Activated naive CD8-positive, alpha-beta T cell (primary cell): ENCODE measurements at regions not wholly inside any gene's neighbourhood (a gene's known extent, or its start where the extent isn't known, plus 50 kb on each side); places are given as distances from the start of the nearest gene placed in this dataset.

Experiments
- H3K27ac Mint-ChIP-seq: one replicate; pipeline ENCODE4 v1.8.0; 2021; ENCODE audit warnings: mixed read lengths
- H3K27me3 Mint-ChIP-seq: one replicate; pipeline ENCODE4 v1.8.0; 2021; ENCODE audit warnings: mixed read lengths
- H3K36me3 Mint-ChIP-seq: one replicate; pipeline ENCODE4 v1.8.0; 2021; ENCODE audit warnings: mixed read lengths
- H3K4me1 Mint-ChIP-seq: one replicate; pipeline ENCODE4 v1.8.0; 2021; ENCODE audit warnings: low read depth, mixed read lengths
- H3K4me3 Mint-ChIP-seq: one replicate; pipeline ENCODE4 v1.8.0; 2021; ENCODE audit warnings: mild to moderate bottlenecking, mixed read lengths
- H3K9me3 Mint-ChIP-seq: one replicate; pipeline ENCODE4 v1.8.0; 2021; ENCODE audit warnings: low read depth, mixed read lengths

- Mint-ChIP-seq H3K36me3 (no peaks in the 10 kb centered on the region), H3K27me3 (peaks cover 7% of the 10 kb centered on the region), H3K4me3 (no peak overlapping the region), H3K9me3 (no peaks in the 10 kb centered on the region), H3K4me1 (no peaks in the 10 kb centered on the region), H3K27ac (no peak overlapping the region)
These were observed 93.3 kb downstream of the YTHDF1 start for GRCh38 chr20:63122626-63123025.

GRCh38 chr20:63121749-63122405 is 94.1 kb downstream of the YTHDF1 start:
- H3K9me3 Mint-ChIP-seq, result no peaks in the 10 kb centered on the region
- H3K36me3 Mint-ChIP-seq, result no peaks in the 10 kb centered on the region
- H3K4me3 Mint-ChIP-seq, result no peak overlapping the region
- no peaks in the 10 kb centered on the region for H3K4me1 Mint-ChIP-seq
- no peak overlapping the region for H3K27ac Mint-ChIP-seq
- peaks cover 12% of the 10 kb centered on the region for H3K27me3 Mint-ChIP-seq

DNA sequence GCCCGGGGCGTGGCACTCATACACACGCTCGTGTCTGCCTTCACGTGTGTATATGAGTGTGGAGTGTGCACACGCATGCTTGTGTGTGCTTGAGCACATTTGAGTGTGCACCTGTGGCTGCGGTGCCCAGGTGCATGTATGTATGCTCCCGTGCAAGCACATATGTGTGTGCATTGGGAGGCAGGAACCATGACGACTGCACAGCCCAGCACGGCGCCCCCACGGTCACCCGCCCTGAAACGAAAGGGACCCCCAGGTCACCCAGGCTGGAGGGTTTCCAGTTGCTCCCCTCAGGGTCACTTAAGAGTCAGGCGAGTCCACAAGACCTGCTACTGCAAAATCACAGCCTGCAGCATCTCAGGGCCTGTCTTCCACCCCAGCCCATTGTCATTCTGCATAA is 94.7 kb downstream of the YTHDF1 start:
- H3K9me3 Mint-ChIP-seq, result no peaks in the 10 kb centered on the region
- H3K27me3 Mint-ChIP-seq, result peaks cover 16% of the 10 kb centered on the region
- H3K27ac Mint-ChIP-seq, result no peak overlapping the region
- H3K4me3 Mint-ChIP-seq, result no peak overlapping the region
- H3K36me3 Mint-ChIP-seq, result no peaks in the 10 kb centered on the region
- H3K4me1 Mint-ChIP-seq, result no peaks in the 10 kb centered on the region

DNA sequence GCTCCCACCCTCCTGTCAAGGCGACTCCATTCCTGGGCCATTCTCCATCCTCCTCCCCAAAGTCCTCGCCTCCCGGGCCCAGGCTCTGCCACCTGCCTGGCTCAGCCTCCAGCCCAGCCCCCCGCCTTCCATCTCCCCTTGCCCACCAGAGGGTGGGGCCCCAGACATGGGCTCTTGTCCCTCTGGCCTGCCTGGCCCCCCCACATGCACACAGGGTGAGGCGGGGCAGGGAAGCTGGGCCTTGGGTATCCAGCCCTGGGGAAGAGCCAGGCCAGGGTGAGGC is 95.2 kb downstream of the YTHDF1 start:
- H3K4me3 Mint-ChIP-seq, result no peak overlapping the region
- no peaks in the 10 kb centered on the region for H3K4me1 Mint-ChIP-seq
- H3K36me3 Mint-ChIP-seq, result no peaks in the 10 kb centered on the region
- peaks cover 20% of the 10 kb centered on the region for H3K27me3 Mint-ChIP-seq
- H3K9me3 Mint-ChIP-seq, result no peaks in the 10 kb centered on the region
- no peak overlapping the region for H3K27ac Mint-ChIP-seq

- no peaks in the 10 kb centered on the region for H3K9me3 Mint-ChIP-seq
- H3K27me3 Mint-ChIP-seq, result peaks cover 22% of the 10 kb centered on the region
- H3K4me3 Mint-ChIP-seq, result no peak overlapping the region
These were observed 95.7 kb downstream of the YTHDF1 start for GRCh38 chr20:63119963-63120807.

GRCh38 chr20:63119121-63119962 is 96.6 kb downstream of the YTHDF1 start:
- H3K36me3 Mint-ChIP-seq, result no peaks in the 10 kb centered on the region
- H3K4me1 Mint-ChIP-seq, result no peaks in the 10 kb centered on the region
- H3K9me3 Mint-ChIP-seq, result no peaks in the 10 kb centered on the region
- no peak overlapping the region for H3K4me3 Mint-ChIP-seq
- no peak overlapping the region for H3K27ac Mint-ChIP-seq
- H3K27me3 Mint-ChIP-seq, result peaks cover 22% of the 10 kb centered on the region

More at GRCh38 chr20:63119963-63120807, 95.7 kb downstream of the YTHDF1 start:
- no peaks in the 10 kb centered on the region for H3K36me3 Mint-ChIP-seq
- H3K4me1 Mint-ChIP-seq, result no peaks in the 10 kb centered on the region
- no peak overlapping the region for H3K27ac Mint-ChIP-seq

GRCh38 chr20:63118303-63119120 is 97.4 kb downstream of the YTHDF1 start:
- no peaks in the 10 kb centered on the region for H3K4me1 Mint-ChIP-seq
- no peaks in the 10 kb centered on the region for H3K36me3 Mint-ChIP-seq
- H3K4me3 Mint-ChIP-seq, result no peak overlapping the region
- no peaks in the 10 kb centered on the region for H3K9me3 Mint-ChIP-seq
- H3K27ac Mint-ChIP-seq, result no peak overlapping the region
- H3K27me3 Mint-ChIP-seq, result peaks cover 26% of the 10 kb centered on the region

GRCh38 chr20:63117661-63118302 is 98.1 kb downstream of the YTHDF1 start:
- H3K4me3 Mint-ChIP-seq, result no peak overlapping the region
- H3K9me3 Mint-ChIP-seq, result no peaks in the 10 kb centered on the region
- H3K4me1 Mint-ChIP-seq, result no peaks in the 10 kb centered on the region
- peaks cover 26% of the 10 kb centered on the region for H3K27me3 Mint-ChIP-seq
- H3K36me3 Mint-ChIP-seq, result no peaks in the 10 kb centered on the region
- no peak overlapping the region for H3K27ac Mint-ChIP-seq

GRCh38 chr20:63117151-63117550 is 98.8 kb downstream of the YTHDF1 start:
- Mint-ChIP-seq H3K27ac (no peak overlapping the region), H3K4me1 (no peaks in the 10 kb centered on the region), H3K36me3 (no peaks in the 10 kb centered on the region), H3K9me3 (no peaks in the 10 kb centered on the region), H3K4me3 (no peak overlapping the region), H3K27me3 (peaks cover 23% of the 10 kb centered on the region)

- Mint-ChIP-seq H3K27me3 (peaks cover 24% of the 10 kb centered on the region), H3K4me1 (no peaks in the 10 kb centered on the region), H3K4me3 (no peak overlapping the region), H3K36me3 (peaks cover 4% of the 10 kb centered on the region), H3K9me3 (peaks cover 4% of the 10 kb centered on the region), H3K27ac (no peak overlapping the region)
These were observed 99.4 kb downstream of the YTHDF1 start for GRCh38 chr20:63116412-63117106.

GRCh38 chr20:63115651-63116411 is 100.1 kb downstream of the YTHDF1 start:
- no peak overlapping the region for H3K4me3 Mint-ChIP-seq
- no peaks in the 10 kb centered on the region for H3K4me1 Mint-ChIP-seq
- no peak overlapping the region for H3K27ac Mint-ChIP-seq
- peaks cover 4% of the 10 kb centered on the region for H3K36me3 Mint-ChIP-seq
- peaks cover 7% of the 10 kb centered on the region for H3K9me3 Mint-ChIP-seq
- peaks cover 24% of the 10 kb centered on the region for H3K27me3 Mint-ChIP-seq

GRCh38 chr20:63114693-63115311 is 101.1 kb downstream of the YTHDF1 start:
- H3K4me3 Mint-ChIP-seq, result no peak overlapping the region
- H3K36me3 Mint-ChIP-seq, result peaks cover 4% of the 10 kb centered on the region
- peaks cover 24% of the 10 kb centered on the region for H3K27me3 Mint-ChIP-seq
- no peak overlapping the region for H3K27ac Mint-ChIP-seq
- no peaks in the 10 kb centered on the region for H3K4me1 Mint-ChIP-seq
- H3K9me3 Mint-ChIP-seq, result peaks cover 7% of the 10 kb centered on the region
